AG10803 (cell line): ENCODE measurements at regions not wholly inside any gene's neighbourhood (a gene's known extent, or its start where the extent isn't known, plus 50 kb on each side); places are given as distances from the start of the nearest gene placed in this dataset.
A peak's percentile ranks its signal among the peaks of the same experiment; 100 is the strongest.

Experiments used
- DNase-seq: peaks from one replicate; pipeline ENCODE4 v3.0.0; 2010; ENCODE audit warnings: low read depth
- H3K4me3 ChIP-seq: 2 replicates; pipeline ENCODE4 v1.5.1; 2011; ENCODE audit warnings: mild to moderate bottlenecking, low read length, control low read depth
- CTCF ChIP-seq: conservative IDR thresholded peaks from 2 replicates; pipeline ENCODE4 v1.5.1; 2011; ENCODE audit warnings: mild to moderate bottlenecking, low read length, control low read depth, inconsistent platforms

- no peak for DNase-seq
- TF ChIP-seq CTCF = no peak
- H3K4me3 ChIP-seq = no peak overlapping the region
These were observed 371.9 kb upstream of the SOX9 start for GRCh38 chr17:71748872-71749271.

- H3K4me3 ChIP-seq = no peak overlapping the region
- no peak for TF ChIP-seq CTCF
- DNase-seq = no peak
These were observed 367.8 kb upstream of the SOX9 start for GRCh38 chr17:71753070-71753469.

GRCh38 chr17:71757156-71757555, 363.7 kb upstream of the SOX9 start:
- no peak overlapping the region for H3K4me3 ChIP-seq
- DNase-seq = peak; percentile 43
- TF ChIP-seq CTCF = no peak

GRCh38 chr17:71757956-71758355, 362.9 kb upstream of the SOX9 start:
- TF ChIP-seq CTCF = no peak
- DNase-seq = no peak
- H3K4me3 ChIP-seq = no peak overlapping the region

- TF ChIP-seq CTCF = no peak
- H3K4me3 ChIP-seq = no peak overlapping the region
- DNase-seq = no peak
These were observed 361.3 kb upstream of the SOX9 start for GRCh38 chr17:71759422-71760060.

- no peak for TF ChIP-seq CTCF
- DNase-seq = peak; percentile 33
These were observed 360.6 kb upstream of the SOX9 start for GRCh38 chr17:71760062-71760720.

GRCh38 chr17:71762526-71762925, 358.3 kb upstream of the SOX9 start:
- no peak for DNase-seq
- no peak for TF ChIP-seq CTCF
- H3K4me3 ChIP-seq = no peak overlapping the region

More at GRCh38 chr17:71760062-71760720, 360.6 kb upstream of the SOX9 start:
- H3K4me3 ChIP-seq = no peak overlapping the region
